Skin of body (tissue), 1 donor: ENCODE measurements at regions not wholly inside any gene's neighbourhood (a gene's known extent, or its start where the extent isn't known, plus 50 kb on each side); places are given as distances from the start of the nearest gene placed in this dataset.
A peak's percentile ranks its signal among the peaks of the same experiment; 100 is the strongest.
"Not testable (repeated sequence)": the region's sequence is repeated elsewhere in the genome, so short reads cannot be mapped to it uniquely, and the experiment has no call there.

Experiments
- DNase-seq: peaks from one replicate; lab custom pipeline; 2025; lab: John Stamatoyannopoulos, UW

- DNase-seq: no peak
Measured at GRCh38 chr3:147157631-147158030, 248.7 kb downstream of the ZIC4 start.

GRCh38 chr3:147154988-147155387 is 251.4 kb downstream of the ZIC4 start:
- DNase-seq: not testable (repeated sequence)

- DNase-seq: no peak
Measured at GRCh38 chr3:147153830-147154539, 252.4 kb downstream of the ZIC4 start.

DNA sequence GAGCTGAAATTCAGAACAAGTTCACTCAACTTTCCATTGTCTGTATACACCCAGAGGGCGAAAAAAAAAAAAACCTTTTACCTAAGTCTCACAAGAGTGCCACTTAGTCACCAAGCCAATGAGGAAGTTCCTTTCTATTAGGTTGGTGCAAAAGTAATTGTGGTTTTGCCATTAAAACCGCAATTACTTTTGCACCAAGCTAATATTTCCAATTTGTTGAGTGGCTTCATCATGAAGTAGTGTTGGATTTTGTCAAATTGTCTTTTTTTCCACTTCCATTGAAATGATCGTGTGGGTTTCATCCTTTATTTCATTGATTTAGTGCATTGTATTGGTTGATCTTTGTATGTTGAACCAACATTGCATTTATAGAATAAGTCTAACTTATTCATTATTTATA is 253.9 kb downstream of the ZIC4 start:
- DNase-seq: no peak

DNA sequence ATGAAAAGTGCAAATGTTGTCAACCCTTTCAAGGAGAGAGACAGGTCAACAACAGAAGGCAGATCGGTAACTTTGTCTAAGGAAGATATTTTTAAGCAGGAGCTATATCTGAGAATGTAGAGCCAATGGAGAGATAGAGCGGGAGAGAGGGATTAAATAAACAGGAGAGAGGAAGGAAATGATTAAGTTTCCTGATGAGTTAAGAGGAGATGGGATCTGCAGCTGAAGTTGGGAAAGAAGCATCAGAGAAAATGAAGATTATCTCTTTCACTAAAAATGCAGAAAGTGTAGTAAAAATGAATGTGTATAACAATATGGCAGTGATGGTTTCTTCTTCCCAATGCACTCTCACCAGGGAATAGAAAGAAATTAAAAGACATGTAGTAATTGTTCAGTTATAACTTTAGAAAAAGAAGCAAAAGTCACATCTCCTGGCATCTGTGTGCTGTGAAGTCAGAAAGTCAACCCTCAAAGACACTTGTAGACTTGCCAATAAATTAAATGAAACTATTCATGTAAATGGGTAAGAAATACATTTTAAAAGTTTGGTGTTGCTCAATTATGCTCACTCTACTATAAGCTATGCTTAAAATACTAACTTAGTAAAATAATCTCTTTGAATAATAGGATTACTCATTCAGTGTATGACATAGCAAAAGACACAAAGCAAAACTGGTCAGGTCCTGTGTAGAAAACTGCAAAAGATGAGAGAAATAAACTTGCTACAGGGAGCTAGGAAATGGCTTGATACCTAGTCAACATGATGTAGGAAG is 264.6 kb downstream of the ZIC4 start:
- no peak for DNase-seq

GRCh38 chr3:147139341-147139740 is 267.0 kb downstream of the ZIC4 start:
- no peak for DNase-seq

GRCh38 chr3:147132168-147132567 is 274.2 kb downstream of the ZIC4 start:
- no peak for DNase-seq

GRCh38 chr3:147130461-147130860 is 275.9 kb downstream of the ZIC4 start:
- DNase-seq: no peak

DNA sequence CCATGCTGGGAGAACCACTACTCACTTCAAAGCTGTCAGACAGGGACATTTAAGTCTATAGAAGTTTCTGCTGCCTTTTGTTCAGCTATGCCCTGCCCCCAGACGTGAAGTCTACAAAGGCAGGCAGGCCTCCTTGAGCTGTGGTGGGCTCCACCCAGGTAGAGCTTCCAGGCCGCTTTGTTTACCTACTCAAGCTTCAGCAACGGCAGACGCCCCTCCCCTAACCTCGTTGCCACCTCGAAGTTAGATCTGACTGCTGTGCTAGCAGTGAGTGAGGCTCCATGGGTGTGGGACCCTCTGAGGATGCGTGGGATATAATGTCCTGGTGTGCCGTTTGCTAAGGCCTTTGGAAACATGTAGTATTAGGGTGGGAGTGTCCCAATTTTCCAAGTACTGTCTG is 276.7 kb downstream of the ZIC4 start:
- DNase-seq: no peak

DNA sequence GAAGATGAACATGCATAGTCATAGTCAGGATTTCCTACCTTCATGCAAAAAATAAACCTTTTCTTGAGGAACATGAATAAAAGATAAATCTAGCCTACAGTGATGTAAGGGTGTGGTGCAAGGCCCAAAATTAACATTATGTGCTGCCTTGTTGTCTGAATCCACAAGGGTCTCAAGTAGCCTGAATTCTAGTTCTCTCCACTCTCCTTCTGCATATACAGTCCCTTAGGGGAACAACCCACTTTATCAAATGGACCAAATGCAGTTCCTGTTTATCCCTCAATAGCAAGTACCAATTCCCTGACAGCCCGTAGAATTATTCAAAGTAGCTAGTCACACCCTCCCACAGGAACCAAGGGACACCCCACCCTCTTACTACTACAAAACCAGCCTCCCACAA is 284.0 kb downstream of the ZIC4 start:
- DNase-seq: no peak

DNA sequence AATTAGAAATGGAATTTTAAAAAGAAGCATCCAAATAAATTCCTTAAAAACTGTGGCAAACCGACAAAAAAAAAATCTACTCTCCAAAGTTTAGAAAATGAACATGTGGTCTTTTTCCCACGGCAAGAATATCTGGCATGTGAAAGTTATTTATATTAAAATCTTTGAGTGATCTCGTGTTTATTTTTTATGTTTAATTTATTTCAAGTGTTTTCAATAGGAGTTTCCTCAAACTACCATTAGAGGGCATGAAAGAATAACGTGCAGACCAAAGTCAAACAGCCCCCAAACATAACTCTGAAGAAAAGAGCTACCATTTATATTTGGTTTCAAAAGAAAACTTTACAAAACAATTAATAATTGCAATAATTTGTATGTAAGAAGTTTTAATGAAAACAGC is 286.4 kb downstream of the ZIC4 start:
- DNase-seq: peak; percentile 20

DNA sequence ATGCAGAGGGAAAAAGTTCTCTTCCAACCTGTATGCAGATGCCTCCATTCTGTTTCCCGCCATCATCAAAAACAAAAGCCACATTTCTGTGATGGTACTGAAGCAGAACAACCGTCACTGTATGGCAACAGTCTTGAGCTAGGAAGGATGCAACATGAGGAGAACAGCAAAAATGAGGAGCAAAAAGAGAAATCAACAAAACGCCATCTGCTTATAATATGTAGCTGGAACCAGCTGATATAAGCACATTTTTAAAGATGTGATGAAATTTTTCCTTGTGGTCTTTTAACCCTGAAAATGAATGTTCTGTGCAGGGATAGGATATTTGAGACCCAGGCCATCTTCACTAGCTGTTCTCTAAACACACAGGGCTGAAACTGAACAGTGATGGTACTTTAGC is 287.0 kb downstream of the ZIC4 start:
- DNase-seq: peak; percentile 66

- DNase-seq: no peak
Measured at GRCh38 chr3:147118611-147119010, 287.7 kb downstream of the ZIC4 start.

DNA sequence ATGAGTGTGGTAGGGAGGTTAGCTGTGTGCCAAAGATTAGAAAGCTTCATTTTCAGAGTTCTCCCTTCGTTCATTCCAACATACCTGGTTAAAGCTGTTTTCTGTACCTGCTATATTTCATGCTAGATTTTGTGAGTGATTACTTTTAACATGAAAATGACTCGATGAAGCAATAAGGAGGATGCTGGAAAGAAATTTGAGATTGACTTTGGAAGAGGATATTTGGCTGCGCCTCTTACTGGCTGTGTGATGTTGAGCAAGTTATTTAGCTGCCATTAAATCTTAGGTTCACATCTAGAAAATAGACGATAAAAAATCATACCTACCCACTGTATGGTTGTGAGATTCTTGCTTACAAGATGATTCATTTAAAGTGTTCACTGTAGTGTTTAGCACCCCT is 288.7 kb downstream of the ZIC4 start:
- no peak for DNase-seq

DNA sequence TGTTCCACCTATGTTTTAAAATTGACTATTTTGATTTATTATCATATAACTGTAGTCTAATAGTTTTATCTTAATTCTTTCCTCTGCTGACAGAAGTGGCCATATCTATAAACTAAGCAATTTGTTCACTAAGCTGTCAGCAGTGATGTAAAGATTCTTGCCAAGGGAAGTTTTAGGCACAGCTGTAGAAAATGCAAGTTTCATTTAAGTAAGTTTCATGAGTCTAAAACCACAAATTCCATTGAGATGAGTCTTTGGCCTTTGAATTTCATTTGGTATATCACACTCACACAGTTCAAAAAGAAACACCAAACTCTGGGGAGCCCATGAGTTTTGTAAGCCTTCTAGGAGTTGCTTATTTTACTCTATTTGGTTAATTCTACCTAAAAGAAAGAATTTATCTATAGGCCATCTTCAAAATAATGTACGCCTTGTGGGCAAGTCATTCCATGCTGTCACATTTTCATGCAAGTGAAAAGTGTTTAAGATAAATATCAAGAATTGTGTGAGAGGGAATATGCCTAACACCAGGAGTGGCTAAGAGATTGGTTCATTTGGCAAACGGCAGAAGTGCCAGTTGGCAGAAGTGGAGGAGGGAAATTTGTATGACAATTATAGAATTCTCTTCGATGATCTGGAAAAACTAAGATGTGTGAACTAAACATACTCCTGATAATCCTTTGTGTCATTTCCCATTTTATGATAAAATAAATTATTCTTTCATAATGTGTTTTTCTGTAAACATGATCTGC is 292.9 kb downstream of the ZIC4 start:
- peak; percentile 55 for DNase-seq

DNA sequence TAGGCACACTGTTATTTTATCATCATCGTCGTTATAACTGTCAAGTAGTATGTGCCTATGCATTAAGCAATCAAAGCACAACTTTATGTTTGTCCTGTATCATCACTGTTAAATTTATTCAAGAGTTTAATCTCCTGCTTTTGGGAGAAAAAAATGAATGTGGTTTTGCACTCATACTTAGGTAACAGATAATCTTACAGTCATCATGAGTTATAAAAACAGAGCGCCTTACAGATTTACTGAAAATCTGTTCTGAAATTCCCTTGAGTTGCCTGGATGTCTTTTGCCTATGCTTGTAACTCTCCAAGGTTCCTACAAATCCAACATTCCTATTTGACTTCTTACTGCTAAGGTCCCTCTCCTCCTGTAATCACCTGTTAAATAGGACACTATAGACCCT is 307.3 kb downstream of the ZIC4 start:
- no peak for DNase-seq

DNA sequence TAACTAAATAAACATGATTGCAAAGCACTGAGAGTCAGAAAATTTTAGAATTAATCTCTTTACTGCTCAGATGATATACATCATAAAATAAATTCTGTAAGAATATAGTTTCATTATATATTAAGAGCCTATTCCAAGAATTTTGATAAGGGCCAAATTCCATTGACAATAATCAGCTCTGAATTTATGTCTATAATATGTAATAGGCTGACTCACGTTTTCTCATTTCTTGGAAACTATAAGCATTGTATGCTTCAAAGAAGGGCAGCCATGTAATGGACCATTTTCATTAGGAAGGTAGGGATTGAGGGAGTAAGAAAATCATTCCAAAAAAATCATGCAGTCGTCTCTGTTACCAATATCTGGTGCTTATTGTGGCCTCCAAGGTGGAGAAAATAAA is 315.9 kb downstream of the ZIC4 start:
- DNase-seq: no peak

- DNase-seq: no peak
Measured at GRCh38 chr3:147089286-147089685, 317.1 kb downstream of the ZIC4 start.

DNA sequence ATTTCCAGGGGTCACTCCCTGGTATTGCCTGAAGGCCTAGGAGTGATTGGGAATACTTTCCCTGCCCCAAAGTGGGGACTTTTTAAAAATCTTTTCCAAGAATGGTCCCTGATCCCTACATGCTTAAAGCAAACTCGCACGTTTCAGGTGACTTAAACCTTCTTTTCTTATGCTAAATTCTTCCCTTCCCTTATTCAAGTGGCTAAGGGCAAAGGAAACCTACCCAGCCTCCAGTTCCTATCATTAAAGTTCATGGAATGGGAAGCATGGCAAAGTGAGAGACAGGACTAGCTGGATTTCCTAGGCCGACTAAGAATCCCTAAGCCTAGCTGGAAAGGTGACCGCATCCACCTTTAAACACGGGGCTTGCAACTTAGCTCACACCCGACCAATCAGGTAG is 346.8 kb downstream of the ZIC4 start:
- not testable (repeated sequence) for DNase-seq

- peak; percentile 80 for DNase-seq
Measured at GRCh38 chr3:147049821-147050220, 356.5 kb downstream of the ZIC4 start.

DNA sequence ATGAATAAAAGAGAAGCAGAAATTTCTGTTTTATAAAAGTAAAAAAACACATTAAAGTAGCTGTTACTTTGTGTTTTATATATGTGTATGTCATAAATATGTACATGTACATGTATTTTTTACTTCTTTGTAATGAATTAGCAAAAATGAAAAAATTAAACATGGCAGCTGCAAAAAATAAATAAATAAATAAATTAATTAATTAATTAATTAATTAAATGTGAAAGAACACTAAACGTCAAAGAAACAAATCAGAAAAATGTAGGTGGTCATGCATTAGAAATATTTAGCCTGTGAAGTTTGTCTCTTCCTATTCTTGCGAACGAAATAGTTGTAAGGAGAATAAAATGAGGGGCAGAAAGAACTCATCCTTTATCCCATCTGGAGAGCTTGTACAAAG is 357.0 kb downstream of the ZIC4 start:
- DNase-seq: no peak

DNA sequence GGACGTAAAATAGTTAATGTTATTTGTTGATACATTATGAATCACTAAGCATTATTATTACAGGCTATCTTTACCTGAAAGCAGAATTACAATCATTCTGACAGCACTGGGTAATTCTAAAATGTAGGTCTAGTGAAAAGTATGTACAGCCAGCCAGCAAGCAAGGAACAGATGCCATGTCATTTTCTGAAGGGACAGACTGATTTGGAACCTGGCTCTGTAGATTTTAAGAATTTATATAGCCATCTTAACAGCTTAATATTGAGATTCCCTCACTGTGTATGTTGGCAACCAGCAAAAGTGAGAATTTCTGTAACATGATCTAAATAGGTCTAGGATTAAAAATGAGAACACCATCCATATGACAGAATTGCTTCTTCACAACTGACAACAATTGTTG is 359.4 kb downstream of the ZIC4 start:
- no peak for DNase-seq
